GM12892 (cell line): ENCODE measurements at regions not wholly inside any gene's neighbourhood (a gene's known extent, or its start where the extent isn't known, plus 50 kb on each side); places are given as distances from the start of the nearest gene placed in this dataset.

Experiments used
- POLR2A ChIP-seq: IDR thresholded peaks from 2 replicates; pipeline ENCODE4 v1.6.1; 2011; ENCODE audit warnings: low read depth, low read length, control low read depth
- POLR2AphosphoS5 ChIP-seq: IDR thresholded peaks from 2 replicates; pipeline ENCODE4 v1.6.1; 2011; ENCODE audit warnings: low read depth, low read length, control low read depth

GRCh38 chr10:131019696-131020095, 291.8 kb downstream of the TCERG1L start:
- TF ChIP-seq POLR2AphosphoS5 (no peak), POLR2A (no peak)
